Neural cell (in vitro differentiated cells): ENCODE measurements at regions not wholly inside any gene's neighbourhood (a gene's known extent, or its start where the extent isn't known, plus 50 kb on each side); places are given as distances from the start of the nearest gene placed in this dataset.

Source experiments
- H2AFZ ChIP-seq: fragments of 200-600, 300-800 bp; sonication (generic), shearing (Covaris generic); 2 replicates; pipeline ENCODE4 v1.6.0; 2014; ENCODE audit warnings: low read depth, mild to moderate bottlenecking, antibody characterized with exemption, low read length, moderate library complexity
- H3F3A ChIP-seq: fragments of 200-600 bp; shearing (Covaris generic); 2 replicates; pipeline ENCODE4 v1.6.1; 2016; ENCODE audit warnings: mild to moderate bottlenecking, moderate library complexity, mixed read lengths, antibody characterized with exemption, low read length; ENCODE audit not compliant: insufficient read depth, poor library complexity, severe bottlenecking
- H3K27ac ChIP-seq: fragments of 200-600, 300-800 bp; sonication (generic), shearing (Covaris generic); 2 replicates; pipeline ENCODE4 v1.5.1; 2014; ENCODE audit warnings: mild to moderate bottlenecking, low read length, moderate library complexity
- H3K27me3 ChIP-seq: fragments of 300-800, 200-600 bp; sonication (generic), shearing (Covaris generic); 2 replicates; pipeline ENCODE4 v1.6.0; 2014; ENCODE audit warnings: mild to moderate bottlenecking, low read depth, low read length, moderate library complexity; ENCODE audit not compliant: insufficient read depth
- H3K36me3 ChIP-seq: fragments of 300-800, 200-600 bp; sonication (generic), shearing (Covaris generic); 2 replicates; pipeline ENCODE4 v1.5.1; 2014; ENCODE audit warnings: mild to moderate bottlenecking, antibody characterized with exemption, low read length, moderate library complexity; ENCODE audit not compliant: insufficient read depth
- H3K4me2 ChIP-seq: fragments of 300-800, 200-600 bp; sonication (generic), shearing (Covaris generic); 2 replicates; pipeline ENCODE4 v1.6.0; 2014; ENCODE audit warnings: mild to moderate bottlenecking, low read length
- H3K4me3 ChIP-seq: fragments of 300-800, 200-600 bp; sonication (generic), shearing (Covaris generic); 2 replicates; pipeline ENCODE4 v1.5.1; 2014; ENCODE audit warnings: mild to moderate bottlenecking, low read length, moderate library complexity
- H3K79me2 ChIP-seq: fragments of 200-600 bp; shearing (Covaris generic); replicated peaks from 2 replicates; pipeline ENCODE4 v1.6.0; 2014; ENCODE audit warnings: mild to moderate bottlenecking, low read length, moderate library complexity; ENCODE audit not compliant: insufficient read depth
- H3K9ac ChIP-seq: fragments of 300-800, 200-600 bp; sonication (generic), shearing (Covaris generic); 2 replicates; pipeline ENCODE4 v1.6.1; 2016; ENCODE audit warnings: mild to moderate bottlenecking, low read length, mixed read lengths
- H3K9me2 ChIP-seq: fragments of 200-600 bp; shearing (Covaris generic); 2 replicates; pipeline ENCODE4 v1.6.1; 2016; ENCODE audit warnings: mild to moderate bottlenecking, low read length, mixed read lengths; ENCODE audit not compliant: insufficient read depth
- H3K9me3 ChIP-seq: fragments of 200-600, 300-800 bp; sonication (generic), shearing (Covaris generic); 2 replicates; pipeline ENCODE4 v1.6.1; 2016; ENCODE audit warnings: mild to moderate bottlenecking, mixed run types, low read length, moderate library complexity, mixed read lengths
- H4K20me1 ChIP-seq: fragments of 200-600 bp; shearing (Covaris generic); 2 replicates; pipeline ENCODE4 v1.6.1; 2016; ENCODE audit warnings: mild to moderate bottlenecking, mixed run types; ENCODE audit not compliant: insufficient read depth
- CTCF ChIP-seq: fragments of 450-650 bp; IDR thresholded peaks from 2 replicates; pipeline ENCODE4 v1.5.1; 2014; ENCODE audit warnings: antibody characterized with exemption, mild to moderate bottlenecking, moderate library complexity; ENCODE audit not compliant: poor library complexity, severe bottlenecking
- EP300 ChIP-seq: fragments of 450-650 bp; conservative IDR thresholded peaks from 2 replicates; pipeline ENCODE4 v1.6.1; 2014; ENCODE audit warnings: antibody characterized with exemption, mild to moderate bottlenecking, moderate library complexity; ENCODE audit not compliant: poor library complexity, severe bottlenecking
- EZH2 ChIP-seq: fragments of 200-600, 300-800 bp; shearing (Covaris generic), sonication (generic); IDR thresholded peaks from 2 replicates; pipeline ENCODE4 v1.6.1; 2014; ENCODE audit warnings: antibody characterized with exemption, low read length, borderline replicate concordance, mild to moderate bottlenecking; ENCODE audit not compliant: insufficient read depth, poor library complexity, severe bottlenecking
- MXI1 ChIP-seq: fragments of 450-650 bp; conservative IDR thresholded peaks from 2 replicates; pipeline ENCODE4 v1.6.1; 2014; ENCODE audit warnings: antibody characterized with exemption, mild to moderate bottlenecking; ENCODE audit not compliant: poor library complexity, severe bottlenecking
- POLR2AphosphoS5 ChIP-seq: IDR thresholded peaks from 2 replicates; pipeline ENCODE4 v1.6.1; 2012
- RAD21 ChIP-seq: fragments of 450-650 bp; conservative IDR thresholded peaks from 2 replicates; pipeline ENCODE4 v1.6.1; 2014; ENCODE audit warnings: antibody characterized with exemption, mild to moderate bottlenecking, moderate library complexity
- SMC3 ChIP-seq: fragments of 450-650 bp; conservative IDR thresholded peaks from 2 replicates; pipeline ENCODE4 v1.6.1; 2014; ENCODE audit warnings: antibody characterized with exemption, mild to moderate bottlenecking, moderate library complexity; ENCODE audit not compliant: poor library complexity
- TAF1 ChIP-seq: IDR thresholded peaks from 2 replicates; pipeline ENCODE4 v1.6.1; 2012; ENCODE audit warnings: low read depth
- TF ChIP-seq, protein P1 (sequence below): IDR thresholded peaks from 2 replicates; pipeline ENCODE4 v1.6.1; 2012; ENCODE audit warnings: borderline replicate concordance

DNA sequence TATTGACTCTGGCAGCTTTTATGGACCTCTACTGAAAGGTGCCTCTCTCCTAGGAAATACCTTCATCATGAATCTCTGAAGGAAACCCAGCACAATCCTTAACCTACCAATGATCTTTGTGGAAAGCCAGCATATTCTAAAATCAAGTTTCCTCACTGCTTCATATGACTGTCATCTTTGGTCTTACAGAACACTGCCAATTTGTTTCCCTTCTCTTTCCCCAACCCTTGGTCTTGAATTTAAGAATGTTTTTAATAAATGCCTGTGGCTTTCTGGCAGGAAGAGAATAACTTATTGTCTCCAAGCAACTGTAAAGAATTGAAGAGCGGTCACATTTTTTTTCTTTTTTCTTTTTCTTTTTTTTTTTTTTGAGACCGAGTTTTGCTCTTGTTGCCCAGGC lies 427.6 kb downstream of the IPO8 start:
- Histone ChIP-seq H4K20me1 (no peaks in the 10 kb centered on the region), H3K9me3 (no peaks in the 10 kb centered on the region), H3K79me2 (no peaks in the 10 kb centered on the region), H2AFZ (no peak overlapping the region), H3K36me3 (no peaks in the 10 kb centered on the region), H3K9ac (no peak overlapping the region), H3K27ac (no peak overlapping the region), H3K4me2 (no peak overlapping the region), H3K9me2 (no peaks in the 10 kb centered on the region), H3K4me3 (no peak overlapping the region), H3F3A (no peaks in the 10 kb centered on the region), H3K27me3 (no peaks in the 10 kb centered on the region)
- TF ChIP-seq MXI1 (no peak), EZH2 (no peak), CTCF (no peak), TAF1 (no peak), EP300 (no peak), RAD21 (no peak), SMC3 (no peak), POLR2AphosphoS5 (no peak)
- TF ChIP-seq, protein P1, sequence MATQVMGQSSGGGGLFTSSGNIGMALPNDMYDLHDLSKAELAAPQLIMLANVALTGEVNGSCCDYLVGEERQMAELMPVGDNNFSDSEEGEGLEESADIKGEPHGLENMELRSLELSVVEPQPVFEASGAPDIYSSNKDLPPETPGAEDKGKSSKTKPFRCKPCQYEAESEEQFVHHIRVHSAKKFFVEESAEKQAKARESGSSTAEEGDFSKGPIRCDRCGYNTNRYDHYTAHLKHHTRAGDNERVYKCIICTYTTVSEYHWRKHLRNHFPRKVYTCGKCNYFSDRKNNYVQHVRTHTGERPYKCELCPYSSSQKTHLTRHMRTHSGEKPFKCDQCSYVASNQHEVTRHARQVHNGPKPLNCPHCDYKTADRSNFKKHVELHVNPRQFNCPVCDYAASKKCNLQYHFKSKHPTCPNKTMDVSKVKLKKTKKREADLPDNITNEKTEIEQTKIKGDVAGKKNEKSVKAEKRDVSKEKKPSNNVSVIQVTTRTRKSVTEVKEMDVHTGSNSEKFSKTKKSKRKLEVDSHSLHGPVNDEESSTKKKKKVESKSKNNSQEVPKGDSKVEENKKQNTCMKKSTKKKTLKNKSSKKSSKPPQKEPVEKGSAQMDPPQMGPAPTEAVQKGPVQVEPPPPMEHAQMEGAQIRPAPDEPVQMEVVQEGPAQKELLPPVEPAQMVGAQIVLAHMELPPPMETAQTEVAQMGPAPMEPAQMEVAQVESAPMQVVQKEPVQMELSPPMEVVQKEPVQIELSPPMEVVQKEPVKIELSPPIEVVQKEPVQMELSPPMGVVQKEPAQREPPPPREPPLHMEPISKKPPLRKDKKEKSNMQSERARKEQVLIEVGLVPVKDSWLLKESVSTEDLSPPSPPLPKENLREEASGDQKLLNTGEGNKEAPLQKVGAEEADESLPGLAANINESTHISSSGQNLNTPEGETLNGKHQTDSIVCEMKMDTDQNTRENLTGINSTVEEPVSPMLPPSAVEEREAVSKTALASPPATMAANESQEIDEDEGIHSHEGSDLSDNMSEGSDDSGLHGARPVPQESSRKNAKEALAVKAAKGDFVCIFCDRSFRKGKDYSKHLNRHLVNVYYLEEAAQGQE: no peak

DNA sequence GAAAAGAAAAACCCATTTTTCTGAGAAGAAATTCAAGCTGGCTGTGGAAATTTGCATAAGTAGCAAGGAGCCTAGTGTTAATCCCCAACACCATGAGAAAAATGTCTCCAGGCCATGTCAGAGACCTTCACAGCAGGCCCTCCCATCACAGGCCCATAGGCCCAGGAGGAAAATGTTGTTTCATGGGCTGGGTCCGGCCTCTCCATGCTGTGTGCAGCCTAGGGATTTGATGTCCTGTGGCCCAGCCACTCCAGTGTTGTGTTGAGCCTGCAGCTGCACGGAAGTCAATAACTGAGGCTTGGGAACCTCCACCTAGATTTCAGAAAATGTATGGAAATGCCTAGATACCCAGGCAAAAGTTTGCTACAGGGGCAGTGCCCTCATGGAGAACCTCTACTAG lies 432.2 kb downstream of the IPO8 start:
- no peaks in the 10 kb centered on the region for H3K9me2 ChIP-seq
- no peak overlapping the region for H3K9ac ChIP-seq
- H3F3A ChIP-seq: no peaks in the 10 kb centered on the region
- no peaks in the 10 kb centered on the region for H3K36me3 ChIP-seq
- no peaks in the 10 kb centered on the region for H3K79me2 ChIP-seq
- no peaks in the 10 kb centered on the region for H4K20me1 ChIP-seq
- no peaks in the 10 kb centered on the region for H3K9me3 ChIP-seq
- no peak overlapping the region for H3K4me3 ChIP-seq
- no peak overlapping the region for H3K4me2 ChIP-seq
- no peaks in the 10 kb centered on the region for H3K27me3 ChIP-seq
- no peak overlapping the region for H3K27ac ChIP-seq
- H2AFZ ChIP-seq: no peak overlapping the region
- TF ChIP-seq SMC3 (no peak), EP300 (no peak), EZH2 (no peak), TAF1 (no peak), POLR2AphosphoS5 (no peak), MXI1 (no peak), RAD21 (no peak), CTCF (no peak)
- TF ChIP-seq, protein P1: no peak
